CD8-positive, alpha-beta memory T cell (primary cell): ENCODE measurements at regions not wholly inside any gene's neighbourhood (a gene's known extent, or its start where the extent isn't known, plus 50 kb on each side); places are given as distances from the start of the nearest gene placed in this dataset.

Experiments
- CTCF ChIA-PET: fragments of 350-600 bp; sonication (Branson Sonifier 250); formaldehyde crosslinking; loops from one replicate; lab custom pipeline; 2021; ENCODE audit warnings: antibody characterized with exemption; lab: Charles Lee
- POLR2A ChIA-PET: fragments of 350-600 bp; sonication (Branson Sonifier 250); formaldehyde crosslinking; loops from one replicate; lab custom pipeline; 2021; ENCODE audit warnings: antibody characterized with exemption; lab: Charles Lee
- DNase-seq, 5 donors: peaks; one replicate each; pipeline versions ENCODE4 v3.0.0 to v3.0.0-alpha.2; 2020 to 2022; ENCODE audit warnings: mixed read lengths in 1 of 5
- H3K27ac ChIP-seq: one replicate; pipeline ENCODE4 v1.7.0; 2013; ENCODE audit warnings: low read depth, mild to moderate bottlenecking, low read length, moderate library complexity
- H3K27me3 ChIP-seq: 2 replicates; pipeline ENCODE4 v1.7.0; 2013; ENCODE audit warnings: low read length, mild to moderate bottlenecking; ENCODE audit not compliant: insufficient read depth, poor library complexity, severe bottlenecking
- H3K36me3 ChIP-seq: 2 replicates; pipeline ENCODE4 v1.7.0; 2013; ENCODE audit warnings: mild to moderate bottlenecking, low read length, moderate library complexity; ENCODE audit not compliant: insufficient read depth
- H3K4me1 ChIP-seq: 2 replicates; pipeline ENCODE4 v1.7.0; 2013; ENCODE audit warnings: mild to moderate bottlenecking, low read length, moderate library complexity; ENCODE audit not compliant: insufficient read depth
- H3K4me3 ChIP-seq: 2 replicates; pipeline ENCODE4 v1.7.0; 2013; ENCODE audit warnings: mild to moderate bottlenecking, low read length
- H3K9me3 ChIP-seq: 2 replicates; pipeline ENCODE4 v1.7.0; 2013; ENCODE audit warnings: mild to moderate bottlenecking, low read length
- H3K27ac Mint-ChIP-seq, 8 donors: one replicate each; pipeline ENCODE4 v1.8.0; 2020 to 2021; ENCODE audit warnings: mixed read lengths in 8 of 8, mild to moderate bottlenecking in 6 of 8, inconsistent platforms in 3 of 8, moderate library complexity in 3 of 8
- H3K27me3 Mint-ChIP-seq, 2 donors: one replicate each; pipeline ENCODE4 v1.8.0; 2020 to 2021; ENCODE audit warnings: mixed read lengths in 2 of 2, mild to moderate bottlenecking in 1 of 2, moderate library complexity in 1 of 2
- H3K36me3 Mint-ChIP-seq, 3 donors: one replicate each; pipeline ENCODE4 v1.8.0; 2020 to 2021; ENCODE audit warnings: mixed read lengths in 3 of 3, inconsistent platforms in 1 of 3, mild to moderate bottlenecking in 1 of 3
- H3K4me1 Mint-ChIP-seq, 3 donors: one replicate each; pipeline ENCODE4 v1.8.0; 2020 to 2021; ENCODE audit warnings: mixed read lengths in 3 of 3, inconsistent platforms in 1 of 3, mild to moderate bottlenecking in 1 of 3
- H3K4me3 Mint-ChIP-seq, 7 donors: one replicate each; pipeline ENCODE4 v1.8.0; 2020 to 2021; ENCODE audit warnings: mixed read lengths in 7 of 7, mild to moderate bottlenecking in 6 of 7, moderate library complexity in 4 of 7, inconsistent platforms in 2 of 7
- H3K9me3 Mint-ChIP-seq, 5 donors: one replicate each; pipeline ENCODE4 v1.8.0; 2020 to 2022; ENCODE audit warnings: mixed read lengths in 5 of 5, mild to moderate bottlenecking in 3 of 5, moderate library complexity in 2 of 5, inconsistent platforms in 1 of 5

DNA sequence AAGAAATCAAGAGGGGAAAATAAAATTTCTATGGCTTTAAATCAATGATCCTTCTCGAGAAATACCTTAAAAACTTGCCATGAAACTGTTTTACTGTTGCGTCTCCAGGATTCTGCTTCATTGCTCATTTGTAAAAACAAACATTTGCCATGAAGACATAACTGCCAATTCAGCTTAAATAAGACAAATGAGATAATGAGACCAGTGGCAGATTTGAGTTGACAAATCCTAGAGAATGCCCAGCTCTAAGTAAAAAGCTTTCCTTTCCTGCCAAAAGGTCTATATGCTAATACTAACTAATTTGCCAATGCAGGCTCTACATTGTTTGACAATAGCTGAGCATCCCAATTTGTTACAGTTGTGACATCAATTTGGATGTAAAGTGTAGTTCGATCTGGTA, 400.5 kb upstream of the PCDH9 start:
- H3K4me3 ChIP-seq, result no peak overlapping the region
- CTCF ChIA-PET, result no interaction called here
- H3K27ac Mint-ChIP-seq, result no peak overlapping the region
- H3K36me3 ChIP-seq, result no peaks in the 10 kb centered on the region
- H3K9me3 Mint-ChIP-seq, result peaks cover 1 to 29% (median 7%) of the 10 kb centered on the region in 5 donors
- no peaks in the 10 kb centered on the region for H3K27me3 Mint-ChIP-seq
- no peaks in the 10 kb centered on the region for H3K27me3 ChIP-seq
- DNase-seq, result no peak
- H3K27ac ChIP-seq, result no peak overlapping the region
- POLR2A ChIA-PET, result no interaction called here
- H3K4me1 Mint-ChIP-seq, result no peaks in the 10 kb centered on the region
- H3K4me1 ChIP-seq, result no peaks in the 10 kb centered on the region
- no peaks in the 10 kb centered on the region for H3K9me3 ChIP-seq
- H3K4me3 Mint-ChIP-seq, result no peak overlapping the region
- H3K36me3 Mint-ChIP-seq, result no peaks in the 10 kb centered on the region

DNA sequence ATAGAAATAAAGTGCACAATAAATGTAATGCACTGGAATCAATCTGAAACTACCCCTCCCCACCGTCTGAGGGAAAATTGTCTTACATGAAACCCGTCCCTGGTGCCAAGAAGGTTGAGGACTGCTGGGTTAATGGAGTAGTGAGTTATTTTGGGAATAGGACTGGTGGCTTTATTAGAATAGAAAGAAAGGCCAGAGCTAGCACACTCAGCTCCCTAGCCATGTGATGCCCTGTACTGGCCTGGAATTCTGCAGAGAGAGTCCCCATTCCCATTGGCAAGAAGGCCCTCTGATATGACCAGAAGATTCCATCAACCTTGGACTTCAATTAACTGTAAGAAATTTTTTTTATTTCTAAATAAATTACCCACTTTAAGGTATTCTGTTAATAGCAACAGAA, 393.5 kb upstream of the PCDH9 start:
- H3K36me3 Mint-ChIP-seq, result no peaks in the 10 kb centered on the region
- peaks cover 3 to 43% (median 6%) of the 10 kb centered on the region in 5 donors for H3K9me3 Mint-ChIP-seq
- Histone ChIP-seq H3K4me1 (no peaks in the 10 kb centered on the region), H3K4me3 (no peak overlapping the region), H3K9me3 (no peaks in the 10 kb centered on the region), H3K36me3 (no peaks in the 10 kb centered on the region), H3K27me3 (no peaks in the 10 kb centered on the region), H3K27ac (no peak overlapping the region)
- ChIA-PET CTCF (no interaction called here), POLR2A (no interaction called here)
- no peaks in the 10 kb centered on the region for H3K27me3 Mint-ChIP-seq
- no peak overlapping the region for H3K4me3 Mint-ChIP-seq
- no peak overlapping the region for H3K27ac Mint-ChIP-seq
- no peaks in the 10 kb centered on the region for H3K4me1 Mint-ChIP-seq
- DNase-seq, result no peak

DNA sequence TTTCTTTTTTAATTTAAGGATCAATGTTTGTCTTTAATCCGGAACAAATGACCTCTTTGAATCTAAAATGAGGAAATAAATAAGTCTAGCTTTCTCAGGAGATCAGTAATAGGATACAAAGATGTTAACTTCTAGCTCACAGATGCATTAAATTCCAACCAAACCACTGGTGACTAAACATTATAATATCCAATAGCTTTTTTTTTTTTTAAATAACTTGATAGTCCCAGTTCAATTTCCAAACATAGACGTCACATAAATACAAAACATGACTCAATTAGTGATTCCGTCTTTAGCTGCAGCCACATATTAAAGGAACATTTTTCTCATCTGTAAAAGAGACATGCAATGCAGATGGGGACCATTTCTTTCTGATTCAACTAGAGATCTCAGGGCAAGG, 390.5 kb upstream of the PCDH9 start:
- Mint-ChIP-seq H3K36me3 (no peaks in the 10 kb centered on the region), H3K27me3 (no peaks in the 10 kb centered on the region)

DNA sequence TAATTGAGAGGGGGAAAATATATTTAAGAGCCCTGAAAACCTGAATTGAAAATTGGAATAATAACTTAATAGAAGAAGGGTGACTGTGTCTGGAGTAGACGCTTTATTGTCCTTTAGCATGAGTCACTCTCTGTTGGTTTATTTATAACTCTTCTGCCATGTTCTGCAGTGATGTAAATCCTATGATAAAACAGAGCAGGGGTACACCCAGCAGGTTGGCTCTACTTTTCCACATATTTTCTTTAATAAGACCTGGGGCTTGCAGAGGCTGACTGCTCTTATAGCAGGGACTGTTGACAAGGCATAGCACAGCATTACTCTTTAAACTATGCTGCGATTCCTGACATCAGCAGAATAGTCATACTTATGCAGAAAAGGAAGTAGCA, 389.9 kb upstream of the PCDH9 start:
- Histone ChIP-seq H3K4me1 (no peaks in the 10 kb centered on the region), H3K36me3 (no peaks in the 10 kb centered on the region), H3K27ac (no peak overlapping the region), H3K9me3 (no peaks in the 10 kb centered on the region), H3K4me3 (no peak overlapping the region), H3K27me3 (no peaks in the 10 kb centered on the region)
- no peaks in the 10 kb centered on the region for H3K36me3 Mint-ChIP-seq
- H3K27me3 Mint-ChIP-seq, result no peaks in the 10 kb centered on the region
- H3K4me1 Mint-ChIP-seq, result no peaks in the 10 kb centered on the region
- CTCF ChIA-PET, result no interaction called here
- H3K9me3 Mint-ChIP-seq, result peaks cover 2 to 35% (median 4%) of the 10 kb centered on the region in 5 donors
- no peak overlapping the region for H3K4me3 Mint-ChIP-seq
- no peak for DNase-seq
- POLR2A ChIA-PET, result no interaction called here
- H3K27ac Mint-ChIP-seq, result no peak overlapping the region

More for the DNA sequence above, 390.5 kb upstream of the PCDH9 start:
- H3K4me1 ChIP-seq, result no peaks in the 10 kb centered on the region
- Mint-ChIP-seq H3K9me3 (peaks cover 2 to 38% (median 3%) of the 10 kb centered on the region in 5 donors), H3K4me3 (no peak overlapping the region), H3K27ac (no peak overlapping the region), H3K4me1 (no peaks in the 10 kb centered on the region)
- ChIA-PET CTCF (no interaction called here), POLR2A (no interaction called here)
- no peaks in the 10 kb centered on the region for H3K9me3 ChIP-seq
- H3K36me3 ChIP-seq, result no peaks in the 10 kb centered on the region
- H3K4me3 ChIP-seq, result no peak overlapping the region
- DNase-seq, result no peak
- H3K27ac ChIP-seq, result no peak overlapping the region
- no peaks in the 10 kb centered on the region for H3K27me3 ChIP-seq

DNA sequence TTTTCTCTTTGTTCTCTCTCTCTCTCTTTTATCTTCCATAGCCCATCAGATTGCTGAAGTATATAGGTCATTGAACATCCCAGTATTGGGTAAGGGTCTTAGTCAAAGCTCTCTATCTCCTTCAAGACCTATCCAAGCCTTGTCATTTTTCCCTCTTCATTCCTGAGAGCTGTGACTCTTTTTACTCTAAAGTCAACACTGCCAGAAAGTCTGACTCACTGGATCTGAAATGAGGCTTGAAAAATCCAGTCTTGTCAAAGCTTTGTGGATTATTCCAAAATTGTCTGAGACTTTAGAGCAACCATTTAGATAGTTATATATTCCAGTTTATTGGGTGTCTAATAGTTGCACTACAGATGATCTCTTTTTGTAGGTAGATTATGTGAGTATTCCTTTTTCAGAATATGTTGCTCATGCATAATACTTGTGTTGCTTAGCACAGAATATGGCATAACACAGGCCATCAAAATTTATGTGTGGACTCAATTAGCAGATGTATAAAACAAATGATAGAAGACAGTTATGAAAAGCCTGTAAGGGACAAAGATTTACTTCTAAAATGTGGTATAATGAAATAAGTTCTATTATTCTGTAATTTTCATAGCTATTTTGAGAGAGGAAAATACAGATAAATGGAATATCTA, 389.3 kb upstream of the PCDH9 start:
- no peak for DNase-seq
- no peaks in the 10 kb centered on the region for H3K27me3 Mint-ChIP-seq
- no peaks in the 10 kb centered on the region for H3K4me1 Mint-ChIP-seq
- Histone ChIP-seq H3K4me3 (no peak overlapping the region), H3K9me3 (no peaks in the 10 kb centered on the region), H3K36me3 (no peaks in the 10 kb centered on the region), H3K27ac (no peak overlapping the region), H3K4me1 (no peaks in the 10 kb centered on the region), H3K27me3 (no peaks in the 10 kb centered on the region)
- no peak overlapping the region for H3K4me3 Mint-ChIP-seq
- H3K36me3 Mint-ChIP-seq, result no peaks in the 10 kb centered on the region
- H3K9me3 Mint-ChIP-seq, result peaks cover 2 to 32% (median 6%) of the 10 kb centered on the region in 5 donors
- CTCF ChIA-PET, result no interaction called here
- no peak overlapping the region for H3K27ac Mint-ChIP-seq
- POLR2A ChIA-PET, result no interaction called here

DNA sequence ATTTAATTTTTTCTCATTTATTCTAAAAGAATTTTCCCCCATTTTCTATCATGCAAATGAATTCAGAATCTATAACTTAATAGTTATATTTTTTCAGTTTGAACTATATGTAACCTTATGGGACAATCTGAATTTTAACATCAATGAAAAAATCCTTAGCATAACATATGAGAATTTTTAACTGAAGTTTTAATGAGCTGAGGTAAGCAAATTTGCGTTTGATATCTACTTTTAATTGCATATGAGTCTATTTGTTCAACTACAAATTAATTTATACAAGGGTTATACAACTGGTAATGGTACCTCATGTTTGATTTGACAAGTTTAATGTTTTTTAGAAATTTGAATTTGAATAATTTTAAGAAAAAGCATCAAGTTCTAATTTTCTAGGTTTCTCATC, 384.4 kb upstream of the PCDH9 start:
- H3K36me3 Mint-ChIP-seq, result no peaks in the 10 kb centered on the region
- no peaks in the 10 kb centered on the region for H3K9me3 ChIP-seq
- H3K4me1 ChIP-seq, result no peaks in the 10 kb centered on the region
- peaks cover 0 to 25% (median 5%) of the 10 kb centered on the region in 5 donors for H3K9me3 Mint-ChIP-seq
- H3K4me3 Mint-ChIP-seq, result no peak overlapping the region
- DNase-seq, result no peak
- no peaks in the 10 kb centered on the region for H3K27me3 Mint-ChIP-seq
- H3K27ac ChIP-seq, result no peak overlapping the region
- ChIA-PET CTCF (no interaction called here), POLR2A (no interaction called here)
- no peaks in the 10 kb centered on the region for H3K4me1 Mint-ChIP-seq
- no peaks in the 10 kb centered on the region for H3K36me3 ChIP-seq
- H3K27ac Mint-ChIP-seq, result no peak overlapping the region
- H3K4me3 ChIP-seq, result no peak overlapping the region
- no peaks in the 10 kb centered on the region for H3K27me3 ChIP-seq

DNA sequence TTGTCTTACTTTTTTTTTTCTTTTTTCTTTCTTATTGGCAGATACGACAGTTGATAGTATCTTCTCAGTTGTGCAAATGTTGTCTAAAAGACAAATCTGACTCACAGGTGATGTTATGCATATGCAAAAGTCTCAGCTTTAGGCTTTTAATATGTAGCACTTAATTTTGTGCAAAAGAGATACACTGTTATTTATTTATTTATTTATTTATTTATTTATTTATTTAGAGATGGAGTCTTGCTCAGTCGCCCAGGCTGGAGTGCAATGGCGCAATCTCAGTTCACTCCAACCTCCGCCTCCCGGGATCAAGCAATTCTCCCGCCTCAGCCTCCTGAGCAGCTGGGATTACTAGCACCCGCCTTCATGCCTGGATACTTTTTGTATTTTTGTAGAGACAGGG, 383.9 kb upstream of the PCDH9 start:
- ChIA-PET POLR2A (no interaction called here), CTCF (no interaction called here)
- Histone ChIP-seq H3K9me3 (no peaks in the 10 kb centered on the region), H3K4me3 (no peak overlapping the region), H3K27ac (no peak overlapping the region), H3K36me3 (no peaks in the 10 kb centered on the region), H3K4me1 (no peaks in the 10 kb centered on the region), H3K27me3 (no peaks in the 10 kb centered on the region)
- Mint-ChIP-seq H3K27ac (no peak overlapping the region), H3K27me3 (no peaks in the 10 kb centered on the region), H3K4me1 (no peaks in the 10 kb centered on the region), H3K9me3 (peaks cover 0 to 20% (median 4%) of the 10 kb centered on the region in 5 donors), H3K36me3 (no peaks in the 10 kb centered on the region), H3K4me3 (no peak overlapping the region)
- no peak for DNase-seq

DNA sequence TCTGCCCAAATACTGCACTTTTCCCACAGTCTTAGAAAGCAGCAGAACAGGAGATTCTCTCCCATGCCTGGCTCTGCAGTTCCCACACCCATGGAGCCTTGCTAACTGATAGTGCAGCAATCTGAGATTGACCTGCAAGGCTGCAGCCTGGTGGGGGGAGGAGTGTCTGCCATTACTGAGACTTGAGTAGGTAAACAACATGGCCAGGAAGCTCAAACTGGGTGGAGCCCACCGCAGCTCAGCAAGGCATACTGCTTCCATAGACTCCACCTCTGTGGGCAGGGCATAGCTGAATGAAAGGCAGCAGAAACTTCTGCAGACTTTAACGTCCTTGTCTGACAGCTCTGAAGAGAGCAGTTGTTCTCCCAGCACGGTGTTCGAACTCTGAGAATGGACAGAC, 358.5 kb upstream of the PCDH9 start:
- no peaks in the 10 kb centered on the region for H3K4me1 Mint-ChIP-seq
- Histone ChIP-seq H3K4me3 (no peak overlapping the region), H3K4me1 (no peaks in the 10 kb centered on the region), H3K27me3 (no peaks in the 10 kb centered on the region), H3K9me3 (no peaks in the 10 kb centered on the region), H3K27ac (no peak overlapping the region), H3K36me3 (no peaks in the 10 kb centered on the region)
- CTCF ChIA-PET, result no interaction called here
- H3K27ac Mint-ChIP-seq, result no peak overlapping the region
- DNase-seq, result no peak
- peaks cover 8 to 26% (median 12%) of the 10 kb centered on the region in 5 donors for H3K9me3 Mint-ChIP-seq
- POLR2A ChIA-PET, result no interaction called here
- H3K4me3 Mint-ChIP-seq, result no peak overlapping the region
- H3K36me3 Mint-ChIP-seq, result no peaks in the 10 kb centered on the region
- H3K27me3 Mint-ChIP-seq, result no peaks in the 10 kb centered on the region
